Natural killer cell (primary cell): ENCODE measurements at regions not wholly inside any gene's neighbourhood (a gene's known extent, or its start where the extent isn't known, plus 50 kb on each side); places are given as distances from the start of the nearest gene placed in this dataset.

Experiments used
- ATAC-seq, 3 donors: fragments of 150-1000 bp in 2 of 3; fragments of 200-7000 bp in 1 of 3; cut with Tn5 transposase; 1 replicate in 1 of 3; 2 replicates in 2 of 3; pipeline ENCODE4 v1.10.0; 2021; ENCODE audit warnings: mild to moderate bottlenecking in 2 of 3, moderate library complexity in 2 of 3
- DNase-seq, 2 donors: peaks; one replicate each; pipeline versions ENCODE4 v3.0.0 to v3.0.0-alpha.2; 2013 to 2021; ENCODE audit warnings: mixed read lengths in 1 of 2
- H3K27ac ChIP-seq: one replicate; pipeline ENCODE4 v1.5.1; 2013; ENCODE audit warnings: mild to moderate bottlenecking, low read length
- H3K27me3 ChIP-seq: one replicate; pipeline ENCODE4 v1.6.1; 2013; ENCODE audit warnings: low read length; ENCODE audit not compliant: control insufficient read depth, insufficient read depth
- H3K36me3 ChIP-seq: one replicate; pipeline ENCODE4 v1.6.1; 2013; ENCODE audit warnings: low read length; ENCODE audit not compliant: control insufficient read depth, insufficient read depth
- H3K4me1 ChIP-seq: one replicate; pipeline ENCODE4 v1.6.1; 2013; ENCODE audit warnings: low read length; ENCODE audit not compliant: control insufficient read depth, insufficient read depth
- H3K4me3 ChIP-seq: one replicate; pipeline ENCODE4 v1.5.1; 2013; ENCODE audit warnings: low read length
- H3K9me3 ChIP-seq: one replicate; pipeline ENCODE4 v1.6.1; 2013; ENCODE audit warnings: low read length; ENCODE audit not compliant: control insufficient read depth, insufficient read depth
- H3K27ac Mint-ChIP-seq, 2 donors: one replicate each; pipeline ENCODE4 v1.8.0; 2022; ENCODE audit warnings: mild to moderate bottlenecking in 2 of 2, mixed read lengths in 2 of 2, moderate library complexity in 1 of 2
- H3K27me3 Mint-ChIP-seq, 2 donors: one replicate each; pipeline ENCODE4 v1.8.0; 2022; ENCODE audit warnings: low read depth in 2 of 2, mixed read lengths in 2 of 2
- H3K36me3 Mint-ChIP-seq: one replicate; pipeline ENCODE4 v1.8.0; 2022; ENCODE audit warnings: mixed read lengths
- H3K4me1 Mint-ChIP-seq, 2 donors: one replicate each; pipeline ENCODE4 v1.8.0; 2022; ENCODE audit warnings: mixed read lengths in 2 of 2
- H3K4me3 Mint-ChIP-seq: one replicate; pipeline ENCODE4 v1.8.0; 2022; ENCODE audit warnings: mild to moderate bottlenecking, moderate library complexity, mixed read lengths
- H3K9me3 Mint-ChIP-seq, 2 donors: one replicate each; pipeline ENCODE4 v1.8.0; 2022; ENCODE audit warnings: mixed read lengths in 2 of 2
- WGBS: methylation state at CpG from one replicate; pipeline ENCODE4 v1.1.7; 2013; ENCODE audit warnings: missing lambda C conversion rate; ENCODE audit not compliant: insufficient coverage; 5-methylcytosine and 5-hydroxymethylcytosine counted together
- intact Hi-C: fragments of 100-400 bp; cut with micrococcal nuclease; formaldehyde crosslinking; loops from one replicate; pipeline ENCODE4 v1.14.2; 2022
- TF ChIP-seq, protein P1 (sequence below): fragments of 200-600 bp; IDR thresholded peaks from one replicate; pipeline ENCODE4 v1.8.0; 2022; ENCODE audit warnings: antibody characterized with exemption

DNA sequence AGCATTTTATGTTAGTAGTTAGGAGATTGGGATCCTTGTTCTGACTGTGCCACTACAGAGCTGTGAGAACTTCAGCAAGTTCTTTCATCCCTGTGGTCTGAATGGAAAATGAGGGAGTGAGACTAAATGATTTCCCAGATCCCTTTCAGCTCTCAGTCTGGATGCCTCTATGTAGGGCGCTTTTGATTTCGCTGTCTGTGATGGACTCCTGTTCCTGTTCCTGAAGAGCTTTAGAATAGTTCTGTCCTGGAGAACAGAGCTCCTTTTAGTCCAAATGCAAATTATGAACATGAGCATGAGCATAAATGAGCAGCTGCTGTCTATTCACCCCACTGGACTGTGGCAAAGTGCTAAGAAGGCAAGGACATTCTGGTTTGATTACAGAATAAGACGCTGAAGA, 61.4 kb upstream of the NT5E start:
- DNase-seq (no peak), ATAC-seq (no peak)
- Mint-ChIP-seq H3K9me3 (no peaks in the 10 kb centered on the region), H3K4me3 (no peak overlapping the region), H3K36me3 (no peaks in the 10 kb centered on the region), H3K27ac (no peak overlapping the region), H3K4me1 (no peaks in the 10 kb centered on the region), H3K27me3 (peaks cover 19 to 26% of the 10 kb centered on the region in 2 donors)
- 91% methylated on average over 3 of the region's 3 CpGs for WGBS
- H3K9me3 ChIP-seq = no peaks in the 10 kb centered on the region
- intact Hi-C loops = no loop called here
- H3K4me1 ChIP-seq = no peaks in the 10 kb centered on the region
- H3K4me3 ChIP-seq = no peak overlapping the region
- TF ChIP-seq, protein P1, sequence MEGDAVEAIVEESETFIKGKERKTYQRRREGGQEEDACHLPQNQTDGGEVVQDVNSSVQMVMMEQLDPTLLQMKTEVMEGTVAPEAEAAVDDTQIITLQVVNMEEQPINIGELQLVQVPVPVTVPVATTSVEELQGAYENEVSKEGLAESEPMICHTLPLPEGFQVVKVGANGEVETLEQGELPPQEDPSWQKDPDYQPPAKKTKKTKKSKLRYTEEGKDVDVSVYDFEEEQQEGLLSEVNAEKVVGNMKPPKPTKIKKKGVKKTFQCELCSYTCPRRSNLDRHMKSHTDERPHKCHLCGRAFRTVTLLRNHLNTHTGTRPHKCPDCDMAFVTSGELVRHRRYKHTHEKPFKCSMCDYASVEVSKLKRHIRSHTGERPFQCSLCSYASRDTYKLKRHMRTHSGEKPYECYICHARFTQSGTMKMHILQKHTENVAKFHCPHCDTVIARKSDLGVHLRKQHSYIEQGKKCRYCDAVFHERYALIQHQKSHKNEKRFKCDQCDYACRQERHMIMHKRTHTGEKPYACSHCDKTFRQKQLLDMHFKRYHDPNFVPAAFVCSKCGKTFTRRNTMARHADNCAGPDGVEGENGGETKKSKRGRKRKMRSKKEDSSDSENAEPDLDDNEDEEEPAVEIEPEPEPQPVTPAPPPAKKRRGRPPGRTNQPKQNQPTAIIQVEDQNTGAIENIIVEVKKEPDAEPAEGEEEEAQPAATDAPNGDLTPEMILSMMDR = no peak
- H3K27ac ChIP-seq = no peak overlapping the region
- no peaks in the 10 kb centered on the region for H3K27me3 ChIP-seq
- no peaks in the 10 kb centered on the region for H3K36me3 ChIP-seq

DNA sequence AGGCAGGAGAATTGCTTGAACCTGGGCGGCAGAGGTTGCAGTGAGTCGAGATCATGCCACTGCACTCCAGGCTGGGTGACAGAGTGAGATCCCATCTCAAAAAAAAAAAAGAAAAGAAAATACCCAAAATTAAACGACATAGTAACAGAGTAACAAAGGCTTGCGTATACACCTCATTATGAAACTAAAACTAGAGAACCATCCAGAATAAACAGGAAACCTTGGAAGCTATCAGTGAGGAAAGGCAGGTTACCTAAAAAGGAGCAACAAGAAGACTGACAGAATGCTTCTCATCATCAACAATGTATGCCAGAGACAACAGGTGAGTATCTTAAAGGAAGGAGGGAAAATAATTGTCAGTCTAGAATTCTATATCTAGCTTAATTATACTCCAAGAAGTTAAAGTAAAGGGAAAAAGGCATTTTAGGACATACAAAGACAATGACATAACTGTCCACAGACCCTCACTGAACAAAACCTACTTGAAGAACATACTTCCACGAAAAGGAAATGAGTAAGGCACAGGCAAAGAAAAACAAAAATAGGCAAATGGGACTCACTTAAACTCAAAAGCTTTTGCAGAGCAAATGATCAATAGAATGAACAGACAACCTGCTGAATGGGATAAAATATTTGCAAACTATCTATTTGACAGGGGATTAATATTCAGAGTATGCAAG, 64.1 kb upstream of the NT5E start:
- Mint-ChIP-seq H3K36me3 (no peaks in the 10 kb centered on the region), H3K27me3 (peaks cover 17 to 25% of the 10 kb centered on the region in 2 donors), H3K27ac (no peak overlapping the region), H3K9me3 (no peaks in the 10 kb centered on the region), H3K4me3 (no peak overlapping the region), H3K4me1 (no peaks in the 10 kb centered on the region)
- Histone ChIP-seq H3K9me3 (no peaks in the 10 kb centered on the region), H3K4me3 (no peak overlapping the region), H3K27me3 (no peaks in the 10 kb centered on the region), H3K4me1 (no peaks in the 10 kb centered on the region), H3K36me3 (no peaks in the 10 kb centered on the region), H3K27ac (no peak overlapping the region)
- TF ChIP-seq, protein P1 = no peak
- 87% methylated on average over 3 of the region's 5 CpGs for WGBS
- ATAC-seq (no peak), DNase-seq (no peak)
- intact Hi-C loops = no loop called here

DNA sequence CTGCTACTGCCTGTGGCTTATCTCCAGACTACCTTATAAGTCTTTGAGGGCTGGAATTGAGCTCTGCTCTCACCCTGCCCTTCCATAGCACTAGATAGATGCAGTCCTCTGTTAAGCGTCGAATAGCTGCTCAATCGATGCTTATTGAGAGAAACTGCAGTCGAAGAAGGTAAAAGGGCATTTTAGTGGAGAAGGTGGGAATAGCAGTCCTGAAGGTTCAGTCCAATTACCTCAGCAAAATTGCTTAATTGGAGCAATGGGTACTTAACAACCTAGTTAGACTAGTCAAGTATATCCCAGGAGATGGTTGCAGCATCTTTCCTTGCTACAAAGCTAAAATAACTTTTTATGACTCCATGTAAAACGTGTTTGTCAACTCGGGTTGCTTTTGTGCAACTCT, 66.8 kb upstream of the NT5E start:
- Histone ChIP-seq H3K4me1 (no peaks in the 10 kb centered on the region), H3K4me3 (no peak overlapping the region), H3K27ac (no peak overlapping the region), H3K36me3 (no peaks in the 10 kb centered on the region), H3K27me3 (no peaks in the 10 kb centered on the region), H3K9me3 (no peaks in the 10 kb centered on the region)
- 58% methylated on average over 4 of the region's 6 CpGs for WGBS
- H3K27ac Mint-ChIP-seq = no peak overlapping the region
- intact Hi-C loops = no loop called here
- no peak for ATAC-seq
- no peak overlapping the region for H3K4me3 Mint-ChIP-seq
- H3K9me3 Mint-ChIP-seq = peaks cover 0 to 2% of the 10 kb centered on the region in 2 donors
- no peaks in the 10 kb centered on the region for H3K4me1 Mint-ChIP-seq
- DNase-seq = no peak
- H3K27me3 Mint-ChIP-seq = peaks cover 6 to 12% of the 10 kb centered on the region in 2 donors
- TF ChIP-seq, protein P1 = no peak
- H3K36me3 Mint-ChIP-seq = no peaks in the 10 kb centered on the region

DNA sequence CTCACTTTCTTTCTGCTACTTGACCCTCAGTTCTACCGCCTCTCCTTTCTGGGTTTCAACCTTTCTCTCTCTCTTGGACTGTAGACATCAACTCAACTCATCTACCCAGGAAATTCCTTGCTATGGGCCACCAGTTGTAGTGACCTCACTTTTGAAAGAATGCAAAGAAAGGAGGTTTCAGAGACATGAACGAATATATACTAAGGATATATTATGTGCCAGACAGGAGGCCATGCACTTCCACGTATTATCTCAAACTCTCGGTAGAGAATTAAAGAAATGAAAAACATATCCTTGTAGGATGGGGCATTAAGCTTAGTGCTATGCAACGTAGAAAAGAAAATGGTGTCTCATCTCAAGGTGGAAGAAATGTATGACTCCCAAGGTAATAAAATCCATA, 67.3 kb upstream of the NT5E start:
- no peaks in the 10 kb centered on the region for H3K9me3 ChIP-seq
- no peak overlapping the region for H3K27ac Mint-ChIP-seq
- no peak overlapping the region for H3K4me3 Mint-ChIP-seq
- peaks cover 4 to 12% of the 10 kb centered on the region in 2 donors for H3K27me3 Mint-ChIP-seq
- no peaks in the 10 kb centered on the region for H3K36me3 Mint-ChIP-seq
- intact Hi-C loops = no loop called here
- DNase-seq (no peak), ATAC-seq (no peak)
- 88% methylated on average over 5 of the region's 5 CpGs for WGBS
- H3K4me3 ChIP-seq = no peak overlapping the region
- no peaks in the 10 kb centered on the region for H3K36me3 ChIP-seq
- H3K4me1 ChIP-seq = no peaks in the 10 kb centered on the region
- TF ChIP-seq, protein P1 = no peak
- H3K27ac ChIP-seq = no peak overlapping the region
- no peaks in the 10 kb centered on the region for H3K27me3 ChIP-seq
- H3K4me1 Mint-ChIP-seq = no peaks in the 10 kb centered on the region
- H3K9me3 Mint-ChIP-seq = peaks cover 0 to 2% of the 10 kb centered on the region in 2 donors
